GM23338 (cell line): ENCODE measurements at regions not wholly inside any gene's neighbourhood (a gene's known extent, or its start where the extent isn't known, plus 50 kb on each side); places are given as distances from the start of the nearest gene placed in this dataset.

Experiments
- ATAC-seq: fragments of 200-7000 bp; cut with Tn5 transposase; 3 replicates; pipeline ENCODE4 v1.9.1; 2020
- DNase-seq: peaks from one replicate; pipeline ENCODE4 v3.0.0-alpha.2; 2015; ENCODE audit warnings: low spot score
- H2AFZ ChIP-seq: fragments of 200-600 bp; sonication (generic); 2 replicates; pipeline ENCODE4 v1.8.0; 2016; ENCODE audit warnings: antibody characterized with exemption, mild to moderate bottlenecking, moderate library complexity
- H3F3A ChIP-seq: fragments of 200-600 bp; sonication (generic); replicated peaks from 2 replicates; pipeline ENCODE4 v1.8.0; 2017; ENCODE audit warnings: antibody characterized with exemption, mixed run types, low read depth
- H3K27ac ChIP-seq: fragments of 200-600 bp; sonication (generic); 2 replicates; pipeline ENCODE4 v1.6.1; 2016; ENCODE audit warnings: low read depth
- H3K27me3 ChIP-seq: fragments of 200-600 bp; sonication (generic); 2 replicates; pipeline ENCODE4 v1.8.0; 2016; ENCODE audit warnings: mild to moderate bottlenecking, mixed run types, moderate library complexity; ENCODE audit not compliant: insufficient read depth
- H3K36me3 ChIP-seq: fragments of 200-600 bp; sonication (generic); 2 replicates; pipeline ENCODE4 v1.8.0; 2016; ENCODE audit warnings: mild to moderate bottlenecking; ENCODE audit not compliant: insufficient read depth
- H3K4me1 ChIP-seq: fragments of 200-600 bp; sonication (generic); 2 replicates; pipeline ENCODE4 v1.8.0; 2016; ENCODE audit warnings: mild to moderate bottlenecking, moderate library complexity; ENCODE audit not compliant: insufficient read depth
- H3K4me2 ChIP-seq: fragments of 200-600 bp; sonication (generic); 2 replicates; pipeline ENCODE4 v1.7.1; 2017; ENCODE audit warnings: mixed run types
- H3K4me3 ChIP-seq: fragments of 200-600 bp; sonication (generic); 2 replicates; pipeline ENCODE4 v1.6.1; 2016; ENCODE audit warnings: mixed run types
- H3K79me2 ChIP-seq: fragments of 200-600 bp; sonication (generic); replicated peaks from 2 replicates; pipeline ENCODE4 v1.8.0; 2017; ENCODE audit warnings: mild to moderate bottlenecking; ENCODE audit not compliant: insufficient read depth
- H3K9me2 ChIP-seq: fragments of 200-600 bp; sonication (generic); 2 replicates; pipeline ENCODE4 v1.8.0; 2017; ENCODE audit not compliant: insufficient read depth
- H4K20me1 ChIP-seq: fragments of 200-600 bp; sonication (generic); replicated peaks from 2 replicates; pipeline ENCODE4 v1.8.0; 2017; ENCODE audit warnings: mild to moderate bottlenecking; ENCODE audit not compliant: insufficient read depth
- H3K27ac Mint-ChIP-seq: 2 replicates; pipeline ENCODE4 v1.8.0; 2020; ENCODE audit warnings: inconsistent platforms, mild to moderate bottlenecking, moderate library complexity, mixed read lengths
- H3K27me3 Mint-ChIP-seq: 3 replicates; pipeline ENCODE4 v1.8.0; 2022; ENCODE audit warnings: low read depth, mild to moderate bottlenecking, moderate library complexity, mixed read lengths, inconsistent platforms; ENCODE audit not compliant: insufficient read depth, poor library complexity
- H3K36me3 Mint-ChIP-seq: 3 replicates; pipeline ENCODE4 v1.8.0; 2021; ENCODE audit warnings: low read depth, mild to moderate bottlenecking, inconsistent platforms, moderate library complexity, mixed read lengths
- H3K4me1 Mint-ChIP-seq: 3 replicates; pipeline ENCODE4 v1.8.0; 2020; ENCODE audit warnings: mild to moderate bottlenecking, inconsistent platforms, mixed read lengths
- H3K4me3 Mint-ChIP-seq: 3 replicates; pipeline ENCODE4 v1.8.0; 2021; ENCODE audit warnings: moderate library complexity, mild to moderate bottlenecking, inconsistent platforms, mixed read lengths
- H3K9me3 Mint-ChIP-seq: 3 replicates; pipeline ENCODE4 v1.8.0; 2020; ENCODE audit warnings: moderate library complexity, mild to moderate bottlenecking, inconsistent platforms, mixed read lengths
- CREB1 ChIP-seq: fragments of 250-450 bp; sonication (Bioruptor Pico); IDR thresholded peaks from 2 replicates; pipeline ENCODE4 v1.5.0; 2020; ENCODE audit warnings: low read depth, mild to moderate bottlenecking, moderate library complexity
- CTCF ChIP-seq, 2 experiments: fragments of 200-600 bp in 1 of 2; sonication (generic) in 1 of 2; conservative IDR thresholded peaks; 2 replicates each; pipeline versions ENCODE4 v1.5.1 to v1.6.1; 2016 to 2017; ENCODE audit warnings: antibody characterized with exemption in 2 of 2, low read depth in 2 of 2, mild to moderate bottlenecking in 2 of 2, moderate library complexity in 1 of 2
- ETS1 ChIP-seq: IDR thresholded peaks from 2 replicates; pipeline ENCODE4 v1.6.1; 2016; ENCODE audit warnings: antibody characterized with exemption
- EZH2 ChIP-seq: fragments of 200-600 bp; sonication (generic); IDR thresholded peaks from one replicate; pipeline ENCODE4 v1.8.0; 2017; ENCODE audit warnings: antibody characterized with exemption, mild to moderate bottlenecking, low read depth; ENCODE audit not compliant: unreplicated experiment
- EZH2phosphoT487 ChIP-seq: fragments of 200-600 bp; sonication (generic); IDR thresholded peaks from one replicate; pipeline ENCODE4 v1.8.1; 2018; ENCODE audit warnings: antibody characterized with exemption; ENCODE audit not compliant: unreplicated experiment
- JUNB ChIP-seq: IDR thresholded peaks from one replicate; pipeline ENCODE4 v1.6.1; 2016; ENCODE audit warnings: antibody characterized with exemption; ENCODE audit not compliant: unreplicated experiment
- NANOG ChIP-seq: IDR thresholded peaks from 2 replicates; pipeline ENCODE4 v1.6.1; 2016; ENCODE audit warnings: antibody characterized with exemption, borderline replicate concordance
- POLR2AphosphoS5 ChIP-seq: IDR thresholded peaks from 2 replicates; pipeline ENCODE4 v1.6.1; 2016; ENCODE audit warnings: antibody characterized with exemption, low read depth
- STAT1 ChIP-seq: IDR thresholded peaks from one replicate; pipeline ENCODE4 v1.6.1; 2016; ENCODE audit warnings: antibody characterized with exemption; ENCODE audit not compliant: unreplicated experiment
- ZNF114 ChIP-seq: fragments of 250-450 bp; sonication (Bioruptor Pico); IDR thresholded peaks from 2 replicates; pipeline ENCODE4 v1.5.0; 2020; ENCODE audit warnings: mild to moderate bottlenecking, moderate library complexity
- ZNF331 ChIP-seq: fragments of 250-450 bp; sonication (Bioruptor Pico); IDR thresholded peaks from 2 replicates; pipeline ENCODE4 v1.5.0; 2020; ENCODE audit warnings: low read depth, mild to moderate bottlenecking, moderate library complexity
- TF ChIP-seq, protein P1 (sequence below): fragments of 250-450 bp; sonication (Bioruptor Pico); IDR thresholded peaks from 2 replicates; pipeline ENCODE4 v1.5.0; 2020; ENCODE audit warnings: mild to moderate bottlenecking, moderate library complexity
- TF ChIP-seq, protein P2 (sequence below): IDR thresholded peaks from one replicate; pipeline ENCODE4 v1.6.1; 2018; ENCODE audit warnings: antibody characterized with exemption; ENCODE audit not compliant: unreplicated experiment

DNA sequence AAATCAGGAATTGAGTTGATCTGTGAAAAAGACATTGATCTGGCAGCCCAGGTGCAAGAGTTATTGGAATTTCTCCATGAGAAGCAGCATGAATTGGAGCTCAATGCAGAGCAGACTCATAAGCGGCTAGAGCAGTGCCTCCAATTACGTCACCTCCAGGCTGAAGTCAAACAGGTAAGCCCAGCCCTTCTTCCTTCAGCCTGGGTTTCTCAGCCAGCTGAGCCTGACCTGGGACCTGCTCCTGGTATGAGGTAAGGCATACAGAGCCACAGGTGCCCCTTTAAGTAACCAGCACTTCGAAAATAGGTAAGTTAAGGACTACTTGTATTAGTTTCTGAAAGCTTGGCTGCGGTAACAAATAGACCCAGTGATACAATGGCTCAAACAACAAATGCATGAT is 307.4 kb upstream of the UMPS start:
- H3K27me3 ChIP-seq, result no peaks in the 10 kb centered on the region
- Mint-ChIP-seq H3K4me1 (peaks cover 2% of the 10 kb centered on the region; the same call in 1 of the 3 replicates), H3K9me3 (no peaks in the 10 kb centered on the region), H3K4me3 (no peak overlapping the region), H3K36me3 (no peaks in the 10 kb centered on the region), H3K27me3 (no peaks in the 10 kb centered on the region), H3K27ac (no peak overlapping the region)
- H3K4me1 ChIP-seq, result no peaks in the 10 kb centered on the region; the same call in 1 of the 2 replicates
- DNase-seq, result no peak
- no peak overlapping the region for H3K4me2 ChIP-seq
- peak; percentile 65 for ATAC-seq
- TF ChIP-seq POLR2AphosphoS5, result no peak
- no peak for TF ChIP-seq ZNF331
- TF ChIP-seq EZH2, result no peak
- no peak for TF ChIP-seq NANOG
- no peak for TF ChIP-seq STAT1
- TF ChIP-seq, protein P1, sequence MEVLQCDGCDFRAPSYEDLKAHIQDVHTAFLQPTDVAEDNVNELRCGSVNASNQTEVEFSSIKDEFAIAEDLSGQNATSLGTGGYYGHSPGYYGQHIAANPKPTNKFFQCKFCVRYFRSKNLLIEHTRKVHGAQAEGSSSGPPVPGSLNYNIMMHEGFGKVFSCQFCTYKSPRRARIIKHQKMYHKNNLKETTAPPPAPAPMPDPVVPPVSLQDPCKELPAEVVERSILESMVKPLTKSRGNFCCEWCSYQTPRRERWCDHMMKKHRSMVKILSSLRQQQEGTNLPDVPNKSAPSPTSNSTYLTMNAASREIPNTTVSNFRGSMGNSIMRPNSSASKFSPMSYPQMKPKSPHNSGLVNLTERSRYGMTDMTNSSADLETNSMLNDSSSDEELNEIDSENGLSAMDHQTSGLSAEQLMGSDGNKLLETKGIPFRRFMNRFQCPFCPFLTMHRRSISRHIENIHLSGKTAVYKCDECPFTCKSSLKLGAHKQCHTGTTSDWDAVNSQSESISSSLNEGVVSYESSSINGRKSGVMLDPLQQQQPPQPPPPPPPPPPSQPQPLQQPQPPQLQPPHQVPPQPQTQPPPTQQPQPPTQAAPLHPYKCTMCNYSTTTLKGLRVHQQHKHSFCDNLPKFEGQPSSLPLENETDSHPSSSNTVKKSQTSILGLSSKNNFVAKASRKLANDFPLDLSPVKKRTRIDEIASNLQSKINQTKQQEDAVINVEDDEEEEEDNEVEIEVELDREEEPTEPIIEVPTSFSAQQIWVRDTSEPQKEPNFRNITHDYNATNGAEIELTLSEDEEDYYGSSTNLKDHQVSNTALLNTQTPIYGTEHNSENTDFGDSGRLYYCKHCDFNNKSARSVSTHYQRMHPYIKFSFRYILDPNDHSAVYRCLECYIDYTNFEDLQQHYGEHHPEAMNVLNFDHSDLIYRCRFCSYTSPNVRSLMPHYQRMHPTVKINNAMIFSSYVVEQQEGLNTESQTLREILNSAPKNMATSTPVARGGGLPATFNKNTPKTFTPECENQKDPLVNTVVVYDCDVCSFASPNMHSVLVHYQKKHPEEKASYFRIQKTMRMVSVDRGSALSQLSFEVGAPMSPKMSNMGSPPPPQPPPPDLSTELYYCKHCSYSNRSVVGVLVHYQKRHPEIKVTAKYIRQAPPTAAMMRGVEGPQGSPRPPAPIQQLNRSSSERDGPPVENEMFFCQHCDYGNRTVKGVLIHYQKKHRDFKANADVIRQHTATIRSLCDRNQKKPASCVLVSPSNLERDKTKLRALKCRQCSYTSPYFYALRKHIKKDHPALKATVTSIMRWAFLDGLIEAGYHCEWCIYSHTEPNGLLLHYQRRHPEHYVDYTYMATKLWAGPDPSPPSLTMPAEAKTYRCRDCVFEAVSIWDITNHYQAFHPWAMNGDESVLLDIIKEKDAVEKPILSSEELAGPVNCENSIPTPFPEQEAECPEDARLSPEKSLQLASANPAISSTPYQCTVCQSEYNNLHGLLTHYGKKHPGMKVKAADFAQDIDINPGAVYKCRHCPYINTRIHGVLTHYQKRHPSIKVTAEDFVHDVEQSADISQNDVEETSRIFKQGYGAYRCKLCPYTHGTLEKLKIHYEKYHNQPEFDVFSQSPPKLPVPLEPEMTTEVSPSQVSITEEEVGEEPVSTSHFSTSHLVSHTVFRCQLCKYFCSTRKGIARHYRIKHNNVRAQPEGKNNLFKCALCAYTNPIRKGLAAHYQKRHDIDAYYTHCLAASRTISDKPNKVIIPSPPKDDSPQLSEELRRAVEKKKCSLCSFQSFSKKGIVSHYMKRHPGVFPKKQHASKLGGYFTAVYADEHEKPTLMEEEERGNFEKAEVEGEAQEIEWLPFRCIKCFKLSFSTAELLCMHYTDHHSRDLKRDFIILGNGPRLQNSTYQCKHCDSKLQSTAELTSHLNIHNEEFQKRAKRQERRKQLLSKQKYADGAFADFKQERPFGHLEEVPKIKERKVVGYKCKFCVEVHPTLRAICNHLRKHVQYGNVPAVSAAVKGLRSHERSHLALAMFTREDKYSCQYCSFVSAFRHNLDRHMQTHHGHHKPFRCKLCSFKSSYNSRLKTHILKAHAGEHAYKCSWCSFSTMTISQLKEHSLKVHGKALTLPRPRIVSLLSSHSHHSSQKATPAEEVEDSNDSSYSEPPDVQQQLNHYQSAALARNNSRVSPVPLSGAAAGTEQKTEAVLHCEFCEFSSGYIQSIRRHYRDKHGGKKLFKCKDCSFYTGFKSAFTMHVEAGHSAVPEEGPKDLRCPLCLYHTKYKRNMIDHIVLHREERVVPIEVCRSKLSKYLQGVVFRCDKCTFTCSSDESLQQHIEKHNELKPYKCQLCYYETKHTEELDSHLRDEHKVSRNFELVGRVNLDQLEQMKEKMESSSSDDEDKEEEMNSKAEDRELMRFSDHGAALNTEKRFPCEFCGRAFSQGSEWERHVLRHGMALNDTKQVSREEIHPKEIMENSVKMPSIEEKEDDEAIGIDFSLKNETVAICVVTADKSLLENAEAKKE, result no peak
- TF ChIP-seq, protein P2, sequence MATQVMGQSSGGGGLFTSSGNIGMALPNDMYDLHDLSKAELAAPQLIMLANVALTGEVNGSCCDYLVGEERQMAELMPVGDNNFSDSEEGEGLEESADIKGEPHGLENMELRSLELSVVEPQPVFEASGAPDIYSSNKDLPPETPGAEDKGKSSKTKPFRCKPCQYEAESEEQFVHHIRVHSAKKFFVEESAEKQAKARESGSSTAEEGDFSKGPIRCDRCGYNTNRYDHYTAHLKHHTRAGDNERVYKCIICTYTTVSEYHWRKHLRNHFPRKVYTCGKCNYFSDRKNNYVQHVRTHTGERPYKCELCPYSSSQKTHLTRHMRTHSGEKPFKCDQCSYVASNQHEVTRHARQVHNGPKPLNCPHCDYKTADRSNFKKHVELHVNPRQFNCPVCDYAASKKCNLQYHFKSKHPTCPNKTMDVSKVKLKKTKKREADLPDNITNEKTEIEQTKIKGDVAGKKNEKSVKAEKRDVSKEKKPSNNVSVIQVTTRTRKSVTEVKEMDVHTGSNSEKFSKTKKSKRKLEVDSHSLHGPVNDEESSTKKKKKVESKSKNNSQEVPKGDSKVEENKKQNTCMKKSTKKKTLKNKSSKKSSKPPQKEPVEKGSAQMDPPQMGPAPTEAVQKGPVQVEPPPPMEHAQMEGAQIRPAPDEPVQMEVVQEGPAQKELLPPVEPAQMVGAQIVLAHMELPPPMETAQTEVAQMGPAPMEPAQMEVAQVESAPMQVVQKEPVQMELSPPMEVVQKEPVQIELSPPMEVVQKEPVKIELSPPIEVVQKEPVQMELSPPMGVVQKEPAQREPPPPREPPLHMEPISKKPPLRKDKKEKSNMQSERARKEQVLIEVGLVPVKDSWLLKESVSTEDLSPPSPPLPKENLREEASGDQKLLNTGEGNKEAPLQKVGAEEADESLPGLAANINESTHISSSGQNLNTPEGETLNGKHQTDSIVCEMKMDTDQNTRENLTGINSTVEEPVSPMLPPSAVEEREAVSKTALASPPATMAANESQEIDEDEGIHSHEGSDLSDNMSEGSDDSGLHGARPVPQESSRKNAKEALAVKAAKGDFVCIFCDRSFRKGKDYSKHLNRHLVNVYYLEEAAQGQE, result no peak
- no peak for TF ChIP-seq ETS1
- TF ChIP-seq ZNF114 (CRISPR knock-in tag), result no peak
- TF ChIP-seq JUNB, result no peak
- TF ChIP-seq EZH2phosphoT487, result no peak
- TF ChIP-seq CTCF (conservative IDR thresholded peaks at IDR 0.05; ENCODE audit: low read depth in 2 of 2), result no peak
- no peak for TF ChIP-seq CREB1 (CRISPR knock-in tag)
- H4K20me1 ChIP-seq, result no peaks in the 10 kb centered on the region
- H3K4me3 ChIP-seq, result no peak overlapping the region
- no peak overlapping the region for H3K27ac ChIP-seq
- H2AFZ ChIP-seq, result no peak overlapping the region
- no peaks in the 10 kb centered on the region for H3K36me3 ChIP-seq
- H3F3A ChIP-seq, result no peaks in the 10 kb centered on the region
- H3K9me2 ChIP-seq, result no peaks in the 10 kb centered on the region
- H3K79me2 ChIP-seq, result no peaks in the 10 kb centered on the region
